HFFc6 (cell line): ENCODE measurements at regions not wholly inside any gene's neighbourhood (a gene's known extent, or its start where the extent isn't known, plus 50 kb on each side); places are given as distances from the start of the nearest gene placed in this dataset.
A peak's percentile ranks its signal among the peaks of the same experiment; 100 is the strongest.

Source experiments
- DNase-seq: peaks from one replicate; pipeline ENCODE4 v3.0.0-alpha.2; 2018
- H3K27ac Mint-ChIP-seq: 2 replicates; pipeline ENCODE4 v1.8.0; 2020; ENCODE audit warnings: mild to moderate bottlenecking, mixed read lengths
- H3K27me3 Mint-ChIP-seq: 2 replicates; pipeline ENCODE4 v1.8.0; 2021; ENCODE audit warnings: mild to moderate bottlenecking, moderate library complexity, mixed read lengths; ENCODE audit not compliant: insufficient read depth
- H3K36me3 Mint-ChIP-seq: 2 replicates; pipeline ENCODE4 v1.8.0; 2021; ENCODE audit warnings: low read depth, mixed read lengths
- H3K4me1 Mint-ChIP-seq: 2 replicates; pipeline ENCODE4 v1.8.0; 2020; ENCODE audit warnings: low read depth, mixed read lengths
- H3K4me3 Mint-ChIP-seq: 2 replicates; pipeline ENCODE4 v1.8.0; 2020; ENCODE audit warnings: mild to moderate bottlenecking, moderate library complexity, mixed read lengths
- H3K9me3 Mint-ChIP-seq: 2 replicates; pipeline ENCODE4 v1.8.0; 2020; ENCODE audit warnings: mild to moderate bottlenecking, mixed read lengths
- CTCF ChIP-seq: fragments of 200-600 bp; sonication (generic); IDR thresholded peaks from 2 replicates; pipeline ENCODE4 v1.5.0; 2021; ENCODE audit warnings: antibody characterized with exemption, mild to moderate bottlenecking

- no peak overlapping the region for H3K4me3 Mint-ChIP-seq
- H3K27me3 Mint-ChIP-seq, result peaks cover 3% of the 10 kb centered on the region; the same call in 1 of the 2 replicates
- no peaks in the 10 kb centered on the region for H3K36me3 Mint-ChIP-seq
- TF ChIP-seq CTCF, result no peak
- H3K4me1 Mint-ChIP-seq, result peaks cover 5% of the 10 kb centered on the region; the same call in 1 of the 2 replicates
- DNase-seq, result no peak
- no peak overlapping the region for H3K27ac Mint-ChIP-seq
- H3K9me3 Mint-ChIP-seq, result no peaks in the 10 kb centered on the region
Measured at GRCh38 chr4:122010610-122011009, 58.8 kb upstream of the TRPC3 start.

DNA sequence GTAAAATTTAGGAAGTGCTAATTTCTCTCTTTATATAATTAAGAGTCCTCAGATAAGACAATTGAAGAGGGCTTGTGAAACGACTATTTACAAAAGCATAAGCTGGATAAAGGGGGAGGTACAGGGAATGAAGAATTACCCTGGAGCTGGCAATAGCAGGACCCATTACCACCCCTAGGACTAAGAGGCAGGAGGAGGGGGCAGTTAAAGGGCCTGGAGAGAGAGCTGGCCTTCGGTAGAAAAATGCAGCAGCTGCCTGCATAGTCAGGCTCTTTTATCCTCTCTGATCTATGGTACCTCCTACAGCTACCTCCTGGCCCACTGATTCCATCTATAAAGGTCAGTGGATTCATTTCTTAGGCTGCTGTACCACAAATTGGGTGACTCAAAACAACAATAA is 57.7 kb upstream of the TRPC3 start:
- no peak for TF ChIP-seq CTCF
- H3K36me3 Mint-ChIP-seq, result no peaks in the 10 kb centered on the region
- no peak overlapping the region for H3K4me3 Mint-ChIP-seq
- DNase-seq, result no peak
- no peak overlapping the region for H3K27ac Mint-ChIP-seq
- peaks cover 5% of the 10 kb centered on the region; the same call in 1 of the 2 replicates for H3K27me3 Mint-ChIP-seq
- H3K9me3 Mint-ChIP-seq, result no peaks in the 10 kb centered on the region
- H3K4me1 Mint-ChIP-seq, result peaks cover 5% of the 10 kb centered on the region; the same call in 1 of the 2 replicates

DNA sequence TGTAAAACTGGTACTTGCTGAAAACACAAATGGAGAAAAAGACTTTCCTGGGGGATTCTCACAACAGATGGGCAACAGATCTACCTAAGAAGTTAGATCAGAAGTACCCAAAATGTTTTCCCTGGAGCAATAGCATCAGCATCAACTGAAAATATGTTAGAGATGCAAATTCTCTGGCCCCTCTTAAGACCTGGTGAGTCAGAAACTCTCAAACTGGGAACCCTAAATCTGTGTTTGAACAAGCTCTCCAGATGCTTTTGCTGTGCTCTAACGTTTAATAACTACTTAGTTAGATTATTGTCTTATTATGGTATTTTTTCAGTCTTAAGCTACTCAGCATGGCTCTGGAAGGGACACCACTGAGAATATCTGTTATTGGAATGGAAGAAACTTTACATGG is 55.2 kb upstream of the TRPC3 start:
- no peak overlapping the region for H3K27ac Mint-ChIP-seq
- no peaks in the 10 kb centered on the region for H3K36me3 Mint-ChIP-seq
- TF ChIP-seq CTCF, result no peak
- no peaks in the 10 kb centered on the region for H3K9me3 Mint-ChIP-seq
- H3K4me1 Mint-ChIP-seq, result peaks cover 5% of the 10 kb centered on the region; the same call in 1 of the 2 replicates
- no peak overlapping the region for H3K4me3 Mint-ChIP-seq
- no peak for DNase-seq
- peaks cover 7% of the 10 kb centered on the region; the same call in 1 of the 2 replicates for H3K27me3 Mint-ChIP-seq

DNA sequence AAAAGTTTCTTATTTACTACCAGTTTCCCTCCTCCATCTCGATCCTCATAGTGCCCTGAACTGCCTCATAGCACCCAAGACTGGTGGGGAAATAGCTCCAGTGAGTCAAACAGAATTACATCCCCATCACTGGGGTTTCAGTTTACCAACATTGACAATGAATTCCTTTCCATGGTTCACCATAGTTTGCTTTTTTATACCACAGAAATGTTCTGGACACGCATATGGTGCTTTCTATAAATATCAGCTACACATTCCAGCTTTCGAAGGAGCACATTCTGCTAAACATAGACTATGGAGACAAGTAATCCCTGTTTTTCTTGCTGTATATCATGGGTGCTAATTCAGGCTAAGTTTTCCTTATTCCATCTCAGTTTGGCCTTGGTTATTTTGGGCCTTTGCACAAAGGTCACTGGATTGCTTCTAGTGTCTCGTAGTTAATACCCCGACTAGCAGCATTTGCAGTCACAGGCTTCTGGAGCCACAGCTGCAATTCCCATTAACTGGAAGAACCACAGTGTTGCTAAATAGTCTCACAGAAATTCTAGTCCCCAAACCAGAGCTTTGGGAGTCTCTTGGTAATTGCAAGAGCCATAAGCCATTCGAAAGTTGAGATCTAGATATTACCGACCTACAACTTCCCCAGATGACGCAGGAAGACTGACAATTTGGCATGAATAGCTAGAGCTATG is 53.4 kb upstream of the TRPC3 start:
- Mint-ChIP-seq H3K9me3 (no peaks in the 10 kb centered on the region), H3K27ac (no peak overlapping the region), H3K4me1 (no peaks in the 10 kb centered on the region; the same call in 1 of the 2 replicates), H3K27me3 (peaks cover 4% of the 10 kb centered on the region; the same call in 1 of the 2 replicates), H3K4me3 (no peak overlapping the region), H3K36me3 (no peaks in the 10 kb centered on the region)
- DNase-seq, result no peak
- TF ChIP-seq CTCF, result no peak

- peaks cover 5% of the 10 kb centered on the region; the same call in 1 of the 2 replicates for H3K27me3 Mint-ChIP-seq
- no peak overlapping the region for H3K27ac Mint-ChIP-seq
- no peaks in the 10 kb centered on the region for H3K36me3 Mint-ChIP-seq
- DNase-seq, result no peak
- no peaks in the 10 kb centered on the region for H3K9me3 Mint-ChIP-seq
- TF ChIP-seq CTCF, result peak; percentile 73
- H3K4me3 Mint-ChIP-seq, result no peak overlapping the region
- H3K4me1 Mint-ChIP-seq, result no peaks in the 10 kb centered on the region; the same call in 1 of the 2 replicates
Measured at GRCh38 chr4:122003335-122003734, 51.5 kb upstream of the TRPC3 start.
